ENCODE measurements at regions not wholly inside any gene's neighbourhood (a gene's known extent, or its start where the extent isn't known, plus 50 kb on each side); places are given as distances from the start of the nearest gene placed in this dataset.
"Not testable (repeated sequence)": the region's sequence is repeated elsewhere in the genome, so short reads cannot be mapped to it uniquely, and the experiment has no call there.

DNA sequence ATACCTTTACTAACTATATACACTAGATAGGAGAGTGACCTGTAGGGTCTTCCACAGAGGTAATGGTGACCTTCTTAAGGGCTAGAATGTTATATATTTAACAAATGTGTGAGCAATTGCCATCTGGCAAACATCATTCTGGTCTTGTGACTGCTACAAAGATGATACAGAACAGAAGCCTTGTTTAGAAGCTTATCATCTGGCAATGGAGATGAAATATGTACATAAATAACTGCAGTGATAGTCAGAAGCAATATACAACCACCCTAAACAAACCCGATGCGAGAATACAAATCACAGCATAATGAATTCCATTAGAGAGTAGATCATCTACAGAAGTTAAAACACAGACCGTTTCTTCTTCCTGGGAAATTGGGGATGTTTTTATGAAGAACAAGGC is 952.7 kb upstream of the SLIT2 start:
- no peak for DNase-seq

DNA sequence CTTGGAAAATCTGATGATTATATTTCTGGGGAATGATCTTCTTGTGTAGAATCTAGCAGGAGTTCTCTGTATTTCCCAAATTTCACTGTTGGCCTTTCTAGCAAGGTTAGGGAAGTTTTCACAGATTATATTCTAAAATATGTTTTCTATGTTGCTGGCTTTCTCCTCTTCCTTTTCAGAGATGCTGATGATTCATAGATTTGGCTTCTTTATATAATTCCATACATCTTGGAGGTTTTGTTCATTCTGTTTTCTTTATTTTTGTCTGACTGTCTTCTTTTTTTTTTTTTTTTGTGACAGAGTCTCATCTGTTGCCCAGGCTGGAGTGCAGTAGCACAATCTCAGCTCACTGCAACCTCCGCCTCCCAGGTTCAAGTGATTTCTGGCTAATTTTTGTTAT is 957.9 kb upstream of the SLIT2 start:
- DNase-seq, result no peak

DNA sequence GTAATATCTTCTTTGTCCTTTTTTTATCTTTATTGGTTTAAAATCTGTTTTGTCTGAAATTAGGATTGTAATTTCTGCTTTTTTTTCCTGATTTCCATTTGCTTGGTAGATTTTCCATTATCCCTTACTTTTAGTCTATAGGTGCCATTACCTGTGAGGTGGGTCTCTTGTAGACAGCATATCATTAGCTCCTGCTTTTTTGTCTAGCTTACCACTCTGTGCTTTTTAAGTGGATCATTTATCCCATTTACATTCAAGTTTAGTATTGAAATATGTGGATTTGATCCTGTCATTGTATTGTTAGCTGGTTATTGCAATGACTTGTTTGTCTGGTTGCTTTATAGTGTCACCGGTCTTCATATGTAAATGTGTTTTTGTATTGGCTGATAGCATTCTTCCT is 958.6 kb upstream of the SLIT2 start:
- DNase-seq, result no peak

DNA sequence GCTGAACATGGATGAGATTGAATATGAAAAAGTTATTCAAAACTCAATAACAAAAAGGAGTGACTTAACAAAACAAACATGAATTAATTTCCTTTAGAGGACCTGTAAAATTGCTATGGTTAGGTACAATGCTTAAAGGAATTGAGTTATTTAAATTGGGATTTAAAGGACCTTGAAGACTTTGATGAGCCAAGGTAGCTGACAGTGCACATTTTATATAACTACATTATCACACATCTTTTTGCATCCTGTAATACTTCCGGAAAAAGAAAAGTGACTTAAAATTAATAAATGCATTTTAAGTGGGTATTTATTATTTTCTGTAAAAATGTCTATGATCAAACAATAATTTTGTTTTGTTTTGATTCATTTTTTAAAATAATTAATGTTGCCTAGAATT is 964.8 kb upstream of the SLIT2 start:
- DNase-seq, result no peak

DNA sequence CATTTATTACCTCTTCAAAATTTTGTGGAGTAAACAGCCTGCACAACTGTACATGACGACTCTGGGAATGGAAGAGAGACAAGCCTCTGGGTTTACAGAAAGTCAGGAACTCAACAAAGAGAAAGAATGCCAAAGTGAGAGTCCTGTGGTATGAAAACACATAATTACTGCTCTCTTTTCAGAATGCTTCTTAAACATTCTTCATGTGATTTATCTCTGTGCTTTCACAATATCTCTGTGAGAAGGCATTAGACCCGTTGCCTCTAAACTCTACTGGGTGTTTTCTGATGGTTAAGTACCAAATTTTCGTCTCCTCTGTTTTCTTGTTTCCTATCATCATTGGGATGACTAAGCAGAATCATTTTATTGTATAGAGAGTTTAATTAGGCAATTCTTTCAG is 966.6 kb upstream of the SLIT2 start:
- no peak for DNase-seq

DNA sequence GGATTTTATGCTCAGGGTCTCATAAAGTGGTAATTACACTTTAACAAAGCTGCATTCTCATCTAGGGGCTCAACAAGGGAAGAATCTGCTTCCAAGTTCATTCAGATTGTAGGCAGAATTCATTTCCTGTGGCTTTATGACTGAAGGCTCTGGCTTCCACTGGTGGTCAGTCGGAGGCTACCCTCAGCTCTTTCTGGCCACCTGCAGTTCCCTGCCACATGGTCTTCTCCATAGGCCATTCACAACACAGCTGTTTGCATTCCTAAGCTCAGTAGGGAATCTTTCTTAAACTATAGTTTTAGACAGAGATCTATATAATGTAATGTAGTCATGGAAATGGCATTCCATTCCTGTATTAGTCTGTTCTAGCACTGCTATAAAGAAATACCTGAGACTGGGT is 973.0 kb upstream of the SLIT2 start:
- DNase-seq, result no peak

DNA sequence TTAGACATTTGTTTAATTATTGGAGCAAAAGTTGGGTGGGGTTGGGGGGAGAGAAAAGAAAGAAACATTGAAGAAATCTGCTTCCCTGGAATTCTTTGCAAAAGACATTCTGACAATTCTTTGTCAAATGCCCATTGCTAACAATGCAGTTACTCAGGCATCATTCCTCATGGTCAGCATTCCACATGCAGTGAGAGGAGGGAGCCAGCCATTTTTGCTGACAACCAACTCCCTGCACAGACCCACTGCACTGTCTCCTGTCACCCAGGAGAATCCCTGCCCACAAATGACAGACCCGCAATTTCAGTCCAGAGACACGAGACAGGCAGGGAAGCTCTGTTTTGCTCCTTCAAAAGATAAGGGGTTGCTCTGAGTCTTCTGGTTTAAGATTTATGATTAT is 985.1 kb upstream of the SLIT2 start:
- no peak for DNase-seq

DNA sequence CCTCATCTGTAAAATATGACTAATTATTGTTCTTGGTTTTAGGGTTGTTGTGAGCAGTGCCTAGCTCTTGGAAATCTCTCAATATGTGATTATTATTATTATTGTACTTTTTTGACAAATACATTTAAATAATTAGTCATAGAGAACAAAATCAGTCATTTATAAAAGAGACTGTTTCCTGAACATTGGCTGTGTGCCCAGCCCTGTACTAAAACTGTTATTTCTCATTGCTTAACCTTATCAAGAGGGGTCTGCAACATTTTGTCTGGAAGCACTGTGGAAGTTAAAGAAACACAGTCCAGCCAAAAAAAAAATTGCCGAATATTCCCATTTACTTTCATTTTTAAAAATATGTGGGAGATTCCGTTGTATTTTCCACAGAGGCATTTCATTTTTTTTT is 989.2 kb upstream of the SLIT2 start:
- no peak for DNase-seq

DNA sequence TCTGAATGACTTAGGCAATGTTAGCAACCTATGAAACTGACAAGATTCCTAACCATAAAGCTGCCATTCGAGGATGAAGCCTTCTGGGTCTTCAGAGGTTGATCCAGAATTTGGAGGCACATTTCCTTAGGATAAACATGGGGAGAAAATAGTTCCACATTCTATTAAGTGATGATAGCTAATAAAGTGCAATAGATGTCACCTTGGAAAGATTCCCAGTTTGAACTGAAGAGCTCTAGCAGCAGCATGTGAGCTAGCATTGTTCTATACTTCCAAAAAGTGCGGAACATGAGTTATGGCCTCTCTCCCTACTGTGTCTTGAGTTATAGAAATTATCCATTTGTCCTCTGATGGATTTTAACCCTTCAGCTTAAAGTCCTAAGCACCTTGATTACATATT is 991.4 kb upstream of the SLIT2 start:
- no peak for DNase-seq

DNA sequence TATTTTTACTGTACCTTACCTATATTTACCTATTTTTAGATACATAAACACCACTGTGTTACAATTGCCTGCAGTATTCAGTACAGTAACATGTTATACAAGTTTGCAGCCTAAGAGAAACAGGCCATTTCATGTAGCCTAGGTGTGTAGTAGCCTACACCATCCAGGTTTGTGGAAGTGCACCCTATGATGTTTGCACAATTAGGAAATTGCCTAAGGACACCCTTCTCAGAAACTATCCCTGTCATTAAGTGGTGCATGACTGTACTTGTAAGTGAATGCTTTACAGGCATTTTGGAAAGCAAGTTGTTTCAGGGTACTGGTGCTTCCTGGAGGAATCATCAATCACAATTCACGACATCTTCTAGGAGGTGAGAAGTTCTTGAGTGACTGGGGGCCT is 991.8 kb upstream of the SLIT2 start:
- DNase-seq, result no peak

DNA sequence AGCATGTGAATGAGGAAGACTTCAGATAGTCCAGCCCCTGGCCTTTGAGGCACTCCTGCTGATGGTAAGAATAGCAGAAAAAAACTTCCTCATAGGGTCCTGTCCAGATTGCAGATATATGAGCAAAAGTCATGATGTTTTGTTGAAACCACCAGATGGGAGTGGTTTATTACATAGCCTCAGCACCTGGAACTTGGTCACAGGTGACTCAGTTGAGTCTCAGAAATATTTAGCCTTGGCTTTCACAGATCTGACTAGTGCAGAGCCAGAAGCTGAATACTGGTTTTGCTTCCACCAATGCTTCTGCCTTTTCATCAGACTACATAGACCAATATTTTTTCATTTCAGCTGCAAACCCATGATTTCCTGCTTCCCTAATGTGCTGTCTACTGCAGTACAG is 994.9 kb upstream of the SLIT2 start:
- no peak for DNase-seq

DNA sequence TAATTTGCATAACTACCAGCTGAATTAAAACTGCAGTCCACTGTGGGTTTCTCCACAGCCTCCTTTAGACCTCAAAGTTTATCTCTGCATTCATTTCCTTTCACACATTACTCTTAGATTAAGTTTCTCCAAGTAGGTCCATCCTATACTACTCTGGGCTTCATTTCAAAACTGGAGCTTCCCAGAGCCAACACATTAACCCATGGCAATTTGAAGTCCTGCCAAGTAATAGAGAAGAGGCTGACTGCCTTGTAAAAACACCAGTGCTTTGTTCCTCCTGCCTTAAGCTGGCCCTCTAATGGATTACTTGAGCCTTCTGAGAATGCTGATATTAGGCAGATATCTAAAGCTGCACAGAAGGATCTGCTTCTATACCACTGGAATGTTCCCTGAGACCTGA is 997.2 kb upstream of the SLIT2 start:
- DNase-seq, result no peak

DNA sequence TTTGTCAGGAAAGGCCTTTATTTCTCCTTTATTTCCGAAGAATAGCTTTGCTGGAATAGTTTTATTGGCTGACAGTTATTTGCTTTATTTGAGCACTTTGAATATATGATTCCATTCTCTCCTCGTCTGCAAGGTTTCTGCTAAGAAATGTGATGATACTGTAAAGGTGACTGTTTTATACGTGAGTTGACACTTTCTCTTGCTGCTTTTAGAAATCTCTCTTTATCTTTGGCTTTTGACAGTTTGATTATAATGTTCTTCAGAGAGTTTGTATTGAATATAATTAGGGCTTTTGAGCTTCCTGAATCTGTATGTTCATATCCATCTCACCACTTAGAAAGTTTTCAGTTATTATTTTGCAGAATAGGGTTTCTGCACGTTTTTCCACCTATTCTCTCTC is 1003.7 kb upstream of the SLIT2 start:
- no peak for DNase-seq

DNA sequence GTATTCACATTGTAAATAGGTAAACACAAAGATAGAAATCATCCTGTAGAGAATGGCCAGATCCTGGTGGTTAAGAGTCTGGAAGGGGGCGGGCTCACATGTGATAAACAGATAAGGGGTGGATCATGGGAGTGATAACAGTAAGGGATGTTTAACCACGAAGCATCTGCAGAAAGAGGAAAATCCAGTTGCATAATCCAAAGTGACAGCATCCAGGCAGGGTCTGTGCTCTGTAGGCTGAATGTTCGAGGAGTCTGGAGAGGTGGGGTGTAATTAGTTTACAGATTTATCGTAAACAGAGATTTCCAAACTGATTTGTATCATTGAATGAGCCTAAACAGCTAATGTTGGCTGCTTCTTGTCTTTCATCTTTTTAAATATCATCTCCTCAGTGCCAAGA is 1009.8 kb upstream of the SLIT2 start:
- no peak for DNase-seq

DNA sequence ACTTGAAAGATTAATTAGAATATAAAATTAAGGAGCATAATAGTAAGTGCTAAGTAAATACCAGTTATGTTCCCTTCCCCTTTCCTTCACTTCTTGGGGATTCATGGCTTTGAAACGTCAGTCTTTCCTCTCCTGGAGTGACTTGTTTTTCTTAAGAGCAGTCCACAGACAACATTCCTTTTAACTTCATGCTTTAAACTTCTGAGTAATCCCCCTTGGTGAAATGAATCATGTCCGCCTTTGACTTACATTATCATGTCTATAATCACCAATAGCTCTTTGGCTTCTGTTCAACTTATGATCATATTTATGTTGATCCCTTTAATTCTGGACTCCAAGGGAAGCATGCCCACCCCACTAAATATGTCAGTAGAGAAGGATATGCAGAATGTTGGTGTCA is 1012.1 kb upstream of the SLIT2 start:
- no peak for DNase-seq

DNA sequence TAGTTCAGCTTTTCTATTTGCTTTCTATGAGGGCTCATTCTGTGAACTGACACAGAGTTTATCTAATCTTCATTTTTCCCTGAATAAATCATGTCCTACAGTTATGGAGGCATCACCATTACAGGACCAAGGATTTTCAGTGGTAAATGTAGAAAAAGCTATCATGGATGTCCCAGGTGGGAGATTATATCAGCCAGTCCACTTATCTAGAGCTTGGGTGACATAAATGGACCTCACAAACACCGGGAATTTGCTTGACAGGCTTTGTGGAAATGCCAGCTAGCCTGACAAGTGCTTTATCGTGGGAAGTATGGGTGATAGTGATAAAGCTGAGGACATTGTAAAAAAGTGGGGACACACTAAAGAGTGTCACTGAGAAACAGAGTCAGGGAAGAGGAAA is 1015.2 kb upstream of the SLIT2 start:
- no peak for DNase-seq

DNA sequence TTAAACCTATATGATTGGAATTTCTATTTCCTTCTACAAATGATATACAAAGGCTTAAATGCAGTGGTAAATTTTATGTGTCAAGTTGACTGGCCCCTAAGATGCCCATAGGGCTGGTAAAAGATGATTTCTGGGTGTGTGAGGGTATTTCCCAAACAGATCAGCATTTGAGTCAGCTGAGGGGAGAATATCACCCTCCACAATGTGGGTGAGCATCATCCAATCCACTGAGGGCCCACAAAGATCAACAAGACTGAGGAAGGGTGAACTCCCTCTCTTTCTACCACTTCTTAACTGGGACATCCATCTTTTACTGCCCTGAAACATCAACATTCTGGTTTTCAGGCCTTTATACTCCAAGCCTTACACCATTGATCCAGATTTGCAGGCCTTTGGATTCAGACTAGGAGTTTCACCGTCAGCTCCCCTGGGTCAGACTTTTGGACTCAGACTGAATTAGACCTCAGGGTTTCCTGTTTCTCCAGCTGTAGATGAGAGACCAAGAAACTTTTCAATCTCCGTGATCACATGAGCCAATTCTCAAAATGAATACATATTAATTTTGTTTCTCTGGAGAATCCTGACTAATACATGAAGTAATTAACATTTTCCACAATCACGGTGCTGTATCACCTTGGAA is 1020.7 kb upstream of the SLIT2 start:
- DNase-seq, result no peak

DNA sequence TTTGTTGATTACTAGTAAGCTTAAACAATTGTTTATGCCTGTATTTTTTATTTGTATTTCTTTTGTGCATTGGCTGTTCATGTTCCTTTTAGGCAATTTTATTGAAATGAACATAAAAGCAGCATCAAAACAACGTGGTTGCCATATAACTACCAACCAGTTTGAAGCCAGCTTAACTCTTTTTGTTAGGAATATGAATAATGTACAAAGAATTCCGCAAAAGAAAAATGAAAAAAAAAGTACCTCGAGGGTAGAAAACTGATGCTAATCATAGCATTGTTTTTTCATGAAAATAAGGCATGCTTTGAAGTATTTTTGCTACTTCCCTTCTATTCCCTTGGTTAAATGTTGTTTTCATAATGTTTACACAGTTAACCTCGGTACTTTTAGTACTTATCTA is 1024.0 kb upstream of the SLIT2 start:
- DNase-seq, result no peak

DNA sequence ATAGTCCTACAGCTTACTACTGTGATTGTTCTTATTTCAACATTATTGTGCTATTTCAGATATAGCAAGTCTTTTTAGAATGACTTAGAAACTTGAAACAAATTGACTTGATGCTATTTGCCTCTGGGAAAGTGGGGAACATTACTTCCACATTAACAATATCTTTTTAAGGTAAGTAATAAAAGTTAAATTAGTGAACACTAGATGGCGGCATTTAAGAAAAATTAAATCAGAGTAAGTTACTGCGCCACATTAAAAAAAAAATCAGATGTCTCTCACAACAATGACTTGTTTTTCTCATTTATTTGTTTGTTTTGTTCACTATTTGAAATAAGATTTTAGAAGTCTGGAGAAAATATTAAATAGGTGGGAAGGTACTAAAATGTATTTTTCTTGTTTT is 1026.9 kb upstream of the SLIT2 start:
- DNase-seq, result no peak

DNA sequence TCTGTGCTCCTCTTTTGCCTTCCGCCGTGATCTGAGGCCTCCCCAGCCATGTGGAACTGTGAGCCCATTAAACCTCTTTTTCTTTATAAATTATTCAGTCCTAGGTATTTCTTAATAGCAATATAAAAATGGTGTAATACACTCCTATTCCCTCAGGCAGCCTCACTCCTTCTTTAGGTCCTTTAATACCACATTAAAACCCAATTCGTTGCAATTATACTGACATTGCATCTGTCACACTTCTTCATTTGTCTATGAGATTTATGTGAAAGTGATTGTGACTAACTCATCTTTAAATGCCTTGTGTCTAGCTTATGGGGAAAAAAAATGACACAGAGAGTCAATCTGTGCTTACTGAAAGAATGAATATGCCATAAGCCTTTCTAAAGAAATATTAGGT is 1035.2 kb upstream of the SLIT2 start:
- DNase-seq, result no peak

DNA sequence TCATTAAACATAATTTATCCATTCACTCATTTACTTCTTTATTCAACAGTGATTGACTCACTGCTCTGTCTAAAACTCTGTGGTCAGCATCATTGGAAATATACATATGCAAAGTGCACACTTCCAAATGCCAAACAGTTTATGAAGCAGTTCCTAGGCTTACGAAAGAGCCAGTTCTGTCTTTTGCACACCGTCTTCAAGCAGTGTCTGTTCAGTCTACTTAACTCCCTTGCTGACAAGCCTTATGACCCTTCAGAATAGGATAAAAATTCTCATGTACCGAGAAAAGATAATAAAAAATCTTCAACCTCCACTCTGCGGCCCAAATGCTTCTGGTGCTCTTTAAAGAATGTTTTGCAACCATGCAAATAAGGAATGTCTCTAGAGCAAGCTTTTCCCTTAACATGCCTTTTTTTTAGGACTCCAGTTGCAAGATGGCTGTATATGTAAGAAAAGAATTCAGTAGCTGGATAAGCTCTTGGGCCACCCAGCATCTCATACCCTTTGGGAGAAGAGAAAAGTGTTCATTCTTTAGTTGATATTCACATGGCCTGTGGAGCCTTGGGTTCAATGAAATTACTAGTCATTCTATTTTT is 1037.0 kb upstream of the SLIT2 start:
- DNase-seq, result no peak

DNA sequence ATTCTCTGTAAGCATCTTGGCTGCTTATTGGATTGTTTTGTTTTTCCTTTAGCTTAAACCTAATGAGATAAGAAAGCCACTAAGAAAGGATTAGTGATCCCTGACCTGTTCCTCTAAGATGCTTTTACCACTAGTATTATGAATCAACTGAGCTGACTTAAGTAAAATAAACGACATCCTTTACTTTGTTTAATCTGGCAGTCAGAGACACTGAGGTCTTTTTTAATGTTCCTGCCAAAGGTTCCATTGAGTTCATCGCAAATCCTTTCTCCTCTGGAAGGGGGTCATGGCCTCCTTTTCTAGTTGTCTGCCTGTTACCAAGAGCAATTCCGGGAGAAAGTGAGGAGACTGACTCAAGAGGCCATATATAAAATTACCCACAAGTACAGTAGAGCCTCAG is 1038.3 kb upstream of the SLIT2 start:
- no peak for DNase-seq

DNA sequence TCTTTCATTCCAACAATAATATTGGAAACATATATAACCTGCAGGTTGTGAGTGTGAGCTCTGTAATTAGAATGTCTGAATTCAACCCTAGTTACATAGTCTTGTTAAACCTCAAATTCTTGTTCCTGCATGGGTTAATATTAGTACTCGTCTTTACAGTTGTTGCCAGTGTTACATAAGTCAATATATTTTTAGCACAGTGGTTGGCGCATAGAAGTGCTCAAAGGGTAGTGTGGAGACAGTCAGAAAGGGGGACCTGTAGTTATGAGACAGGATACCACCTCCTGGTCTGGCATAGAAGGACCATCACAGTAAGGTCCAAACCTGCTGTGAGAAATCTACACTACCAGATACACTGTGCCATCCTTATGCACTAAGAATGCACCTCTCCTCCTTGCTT is 1045.9 kb upstream of the SLIT2 start:
- no peak for DNase-seq

DNA sequence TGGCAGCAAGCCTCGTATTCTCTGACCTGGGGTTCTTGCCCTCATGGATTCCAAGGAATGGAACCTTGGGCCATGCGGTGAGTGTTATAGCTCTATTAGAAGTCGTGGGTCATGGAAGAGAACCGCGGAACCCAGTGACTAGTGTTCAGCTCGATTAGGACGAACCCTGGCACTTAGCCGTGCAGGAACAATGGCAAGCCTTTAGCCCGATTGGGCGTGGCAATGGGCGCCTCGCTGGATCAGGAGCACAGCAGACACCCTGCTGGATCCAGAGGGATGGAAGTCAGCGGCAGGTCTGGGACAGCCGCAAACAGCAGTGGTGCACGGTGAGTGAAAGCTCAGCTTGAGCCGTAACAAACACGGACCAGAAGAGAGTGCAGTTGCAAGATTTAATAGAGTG is 1053.9 kb upstream of the SLIT2 start:
- DNase-seq, result not testable (repeated sequence)

DNA sequence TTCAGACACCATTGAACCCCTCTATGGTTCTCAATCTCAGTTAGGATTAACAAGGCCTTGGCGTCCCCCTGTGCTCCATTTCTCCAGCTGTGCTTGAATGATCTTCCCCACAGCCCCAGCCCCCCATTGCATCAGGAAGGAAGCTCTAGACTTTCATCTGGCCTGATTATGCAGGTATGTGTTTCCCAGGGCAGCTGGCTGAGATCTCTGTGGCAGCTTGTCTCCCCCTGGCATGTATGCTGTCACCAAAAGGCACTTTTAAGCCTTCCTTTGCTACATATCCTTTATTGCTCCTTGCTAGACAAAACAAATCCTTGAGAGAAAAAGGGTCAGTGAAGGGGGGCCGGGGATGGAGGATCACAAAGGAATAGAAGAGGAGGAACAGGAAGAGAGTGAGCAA is 1056.0 kb upstream of the SLIT2 start:
- no peak for DNase-seq

DNA sequence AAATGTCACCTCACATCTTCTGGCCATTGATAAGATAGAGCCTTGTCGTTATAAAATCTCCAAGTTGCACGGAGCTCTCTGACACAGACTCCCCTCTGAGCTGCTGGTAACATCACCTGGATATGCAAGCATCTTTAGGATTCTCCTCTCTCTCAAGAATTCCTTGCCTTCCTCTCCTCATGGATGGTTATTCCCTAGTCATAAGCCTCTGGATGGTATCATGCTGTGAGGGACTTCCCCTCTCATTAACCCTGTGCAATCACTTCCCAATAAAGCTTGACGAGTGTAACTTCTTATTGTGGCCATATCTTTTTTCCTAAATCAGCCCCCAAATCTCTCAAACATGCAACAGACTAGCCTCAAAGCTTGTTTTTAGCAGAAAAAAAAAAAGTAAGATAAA is 1057.0 kb upstream of the SLIT2 start:
- DNase-seq, result no peak

Data from T1000 (cell line).